MV-4-11 (cell line): ENCODE measurements at regions not wholly inside any gene's neighbourhood (a gene's known extent, or its start where the extent isn't known, plus 50 kb on each side); places are given as distances from the start of the nearest gene placed in this dataset.
"Not testable (repeated sequence)": the region's sequence is repeated elsewhere in the genome, so short reads cannot be mapped to it uniquely, and the experiment has no call there.

Experiments used
- DNase-seq: peaks from one replicate; lab custom pipeline; 2025; lab: John Stamatoyannopoulos, UW

DNA sequence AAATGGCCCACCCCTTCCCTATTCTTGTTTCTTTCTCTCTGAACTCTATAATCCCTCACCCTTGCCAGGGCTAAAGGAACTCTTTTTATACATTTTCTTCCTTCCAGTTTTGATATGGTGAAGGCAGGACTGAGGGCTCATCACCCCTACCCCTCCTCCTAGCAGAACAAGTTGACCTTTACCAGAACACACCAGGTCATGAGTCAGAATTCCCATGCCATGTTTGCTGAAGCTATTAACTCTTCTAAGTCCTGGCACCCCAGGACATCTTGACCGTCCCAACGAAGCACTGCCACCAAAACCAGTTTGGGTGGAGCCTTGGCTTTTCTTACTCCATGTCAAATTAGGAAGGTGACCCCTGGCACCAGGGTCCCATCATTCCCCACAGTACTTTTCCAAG is 57.5 kb upstream of the DYNLT3 start:
- DNase-seq = no peak

DNA sequence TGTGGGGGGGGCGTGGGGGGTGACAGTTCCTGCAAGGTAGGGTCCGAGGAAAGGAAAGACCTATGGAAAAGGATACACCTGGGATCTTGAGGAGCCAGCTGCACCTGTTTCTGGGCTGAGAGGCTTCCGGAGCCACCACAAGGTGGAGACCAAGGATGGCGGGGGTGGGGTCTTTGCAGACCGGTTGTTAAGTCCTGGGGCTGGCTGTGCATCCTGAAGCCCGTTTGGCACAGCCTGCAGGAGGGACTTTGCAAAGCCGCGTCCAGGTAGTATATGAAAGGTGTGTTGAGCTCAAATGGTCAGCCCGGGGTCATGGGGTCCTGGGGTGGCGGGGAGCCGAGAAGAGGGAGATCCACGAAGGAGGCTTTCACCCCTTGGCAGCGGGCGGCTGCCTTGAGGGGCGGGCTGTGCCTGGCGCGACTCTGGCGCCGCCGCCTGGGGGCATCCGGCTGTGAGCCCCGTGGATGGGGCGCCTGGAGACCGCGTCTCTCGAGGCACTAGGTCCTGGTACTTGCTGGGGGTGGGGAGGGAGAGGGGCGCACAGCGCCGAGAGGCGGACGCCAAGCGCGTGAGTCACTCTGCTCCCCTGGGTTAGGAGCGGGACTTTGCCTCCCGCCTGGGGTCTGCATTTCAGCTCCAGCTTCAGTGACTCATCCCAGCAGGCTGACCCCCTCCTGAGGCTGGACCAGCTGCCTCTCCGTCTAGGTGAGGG is 58.2 kb upstream of the DYNLT3 start:
- no peak for DNase-seq

DNA sequence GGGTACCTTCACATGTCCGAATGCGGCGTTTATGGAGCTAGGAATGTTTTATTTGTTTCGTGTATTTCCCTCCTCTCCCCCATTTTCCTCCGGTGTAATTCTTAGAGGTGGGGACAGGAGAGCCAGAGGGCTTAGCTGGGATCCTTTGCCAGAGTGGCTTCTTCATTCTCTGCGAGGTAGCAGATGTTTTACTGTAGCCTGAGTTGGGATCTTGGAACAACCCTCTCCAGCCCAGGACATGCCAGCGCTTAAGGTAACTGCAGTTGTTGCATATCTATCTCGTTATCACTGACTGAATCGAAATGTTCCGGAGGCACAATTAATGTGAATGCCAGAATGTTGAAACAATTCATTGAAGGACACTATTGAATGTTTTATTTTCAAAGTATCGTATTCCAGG is 59.0 kb upstream of the DYNLT3 start:
- DNase-seq = no peak

DNA sequence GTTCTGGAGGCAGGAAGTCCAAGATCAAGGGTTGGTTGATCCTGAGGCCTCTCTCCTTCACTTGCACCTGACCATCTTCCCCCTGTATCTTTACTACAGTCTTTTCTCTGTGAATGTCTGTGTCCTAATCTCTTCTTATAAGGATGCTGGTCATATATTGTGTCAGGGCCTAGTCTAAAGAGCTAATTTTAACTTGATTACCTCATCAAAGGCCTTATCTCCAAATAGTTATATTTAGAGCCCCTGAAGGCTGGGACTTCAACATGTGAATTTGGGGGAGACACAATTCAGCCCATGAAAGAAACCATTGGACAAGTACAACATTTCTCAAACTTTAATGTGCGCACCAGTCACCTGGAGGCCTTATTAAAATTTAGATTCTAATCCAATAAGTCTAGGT is 62.8 kb upstream of the DYNLT3 start:
- DNase-seq = no peak

DNA sequence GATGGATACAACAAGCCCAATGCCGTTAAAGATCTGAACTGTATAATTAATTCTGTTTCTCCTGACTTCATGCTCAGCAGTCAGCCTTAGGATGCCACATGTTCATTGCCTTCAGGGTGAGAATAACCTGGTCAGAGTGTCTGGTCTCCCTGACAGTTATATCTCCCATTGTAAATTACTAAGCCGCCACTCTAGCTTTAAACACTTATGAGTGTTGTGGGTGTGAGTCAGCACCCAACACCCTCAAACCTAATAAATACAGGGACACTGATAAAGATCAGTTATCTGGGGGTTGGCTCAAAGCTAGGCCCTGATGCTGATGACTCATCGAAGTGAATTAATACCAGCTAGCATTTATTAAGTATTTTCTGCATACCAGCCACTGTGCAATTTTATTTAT is 64.9 kb upstream of the DYNLT3 start:
- no peak for DNase-seq

DNA sequence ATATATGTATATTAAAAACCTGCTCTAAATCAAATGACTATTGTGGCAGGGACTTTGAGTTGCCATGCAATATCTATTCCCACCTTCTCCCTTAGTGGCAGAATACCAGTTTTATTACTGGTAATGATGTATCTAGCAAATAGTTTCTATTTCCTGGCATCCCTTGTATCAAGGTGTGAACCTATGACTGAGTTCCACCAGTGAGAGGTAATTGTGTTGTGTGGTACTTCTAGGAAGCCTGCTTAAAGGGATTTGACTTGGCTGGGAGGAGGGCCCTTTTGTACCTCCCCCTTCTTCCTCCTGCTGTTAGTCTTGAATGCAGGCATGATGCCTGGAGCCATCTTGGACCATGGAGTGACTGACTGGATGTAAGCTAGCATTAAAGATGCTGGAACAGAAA is 65.4 kb upstream of the DYNLT3 start:
- no peak for DNase-seq

DNA sequence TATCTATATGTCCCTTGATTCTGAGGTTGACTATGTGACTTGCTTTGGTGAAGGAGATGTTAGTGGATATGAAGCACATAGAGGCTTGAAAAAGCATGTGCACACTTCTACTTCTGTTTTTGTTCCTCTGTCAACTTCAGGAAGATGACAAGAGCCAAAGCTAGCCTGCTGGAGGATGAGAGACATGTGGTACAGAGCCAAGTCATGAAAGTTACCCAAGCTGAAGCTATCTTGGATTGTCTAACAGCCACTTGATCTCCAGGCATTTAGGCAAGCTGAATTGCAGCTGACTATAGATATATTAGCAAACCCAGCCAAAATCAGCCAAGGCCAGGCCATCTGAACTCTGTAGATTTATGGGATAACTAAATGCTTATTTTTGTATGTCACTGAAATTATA is 70.8 kb upstream of the DYNLT3 start:
- DNase-seq = no peak

DNA sequence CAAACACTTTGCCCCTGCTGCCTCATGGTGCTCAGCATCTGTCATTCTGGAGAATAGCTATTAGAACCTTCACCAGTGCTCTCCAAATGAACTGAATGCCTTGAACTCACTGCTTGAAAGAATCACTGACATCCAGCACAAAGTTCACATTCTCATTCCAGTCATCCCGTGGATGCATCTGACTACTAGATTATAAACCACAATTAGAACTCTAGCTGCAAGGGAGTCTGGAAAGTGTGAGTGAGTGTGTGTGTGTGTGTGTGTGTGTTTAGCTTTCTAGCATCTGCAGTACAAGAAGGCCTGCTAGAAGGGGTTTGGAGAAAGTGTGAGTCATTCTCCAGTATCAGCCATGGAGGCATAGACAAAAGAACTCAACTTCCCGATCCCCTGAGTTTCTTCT is 71.3 kb upstream of the DYNLT3 start:
- DNase-seq = no peak

DNA sequence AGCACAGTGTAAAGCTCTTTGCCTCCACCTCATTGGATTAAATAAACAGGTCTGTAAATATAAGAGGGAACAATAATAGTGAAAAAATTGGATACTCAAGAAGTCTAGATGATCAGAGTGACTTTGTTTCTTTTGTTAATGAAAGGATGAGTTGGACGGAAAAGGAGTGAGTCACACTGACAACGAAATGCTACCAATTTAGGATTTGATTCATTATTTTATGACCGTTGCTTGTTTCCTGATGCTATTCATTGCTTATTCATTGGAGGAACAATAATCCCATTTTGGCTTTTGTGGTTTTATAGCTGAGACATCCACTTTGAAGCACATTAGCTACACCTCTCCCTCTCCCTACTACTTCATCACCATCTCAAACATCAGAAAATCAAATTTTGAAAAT is 74.4 kb upstream of the DYNLT3 start:
- DNase-seq = no peak

DNA sequence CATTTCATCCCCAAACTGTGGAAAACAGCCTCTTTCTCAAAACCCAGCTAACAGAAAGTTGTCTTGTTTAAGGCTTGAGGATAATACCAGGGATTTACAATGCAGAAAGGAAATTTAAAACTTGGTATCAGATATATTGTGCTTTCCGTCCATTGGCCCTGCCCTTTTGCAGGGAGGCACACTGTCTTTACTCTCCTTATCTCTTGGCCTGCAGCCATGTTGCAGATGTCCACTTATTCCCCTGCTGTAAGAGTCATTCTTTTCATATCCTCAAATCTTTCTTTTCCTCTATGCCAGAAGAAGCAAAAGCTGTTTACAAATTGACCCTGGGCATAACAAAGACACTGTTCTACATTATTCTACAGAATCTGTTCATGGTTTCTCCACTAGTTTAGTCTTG is 75.6 kb upstream of the DYNLT3 start:
- DNase-seq = no peak

DNA sequence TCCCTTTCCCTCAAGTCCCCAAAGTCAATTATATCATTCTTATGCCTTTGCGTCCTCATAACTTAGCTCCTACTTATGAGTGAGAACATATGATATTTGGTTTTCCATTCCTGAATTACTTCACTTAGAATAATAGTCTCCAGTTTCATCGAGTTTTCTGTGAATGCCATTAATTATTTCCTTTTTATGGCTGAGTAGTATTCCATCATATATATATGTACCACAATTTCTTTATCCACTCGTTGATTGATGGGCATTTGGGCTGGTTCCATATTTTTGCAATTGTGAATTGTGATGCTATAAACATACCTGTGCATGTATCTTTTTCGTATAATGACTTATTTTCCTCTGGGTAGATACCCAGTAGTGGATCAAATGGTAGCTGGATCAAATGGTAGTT is 78.4 kb upstream of the DYNLT3 start:
- DNase-seq = not testable (repeated sequence)

DNA sequence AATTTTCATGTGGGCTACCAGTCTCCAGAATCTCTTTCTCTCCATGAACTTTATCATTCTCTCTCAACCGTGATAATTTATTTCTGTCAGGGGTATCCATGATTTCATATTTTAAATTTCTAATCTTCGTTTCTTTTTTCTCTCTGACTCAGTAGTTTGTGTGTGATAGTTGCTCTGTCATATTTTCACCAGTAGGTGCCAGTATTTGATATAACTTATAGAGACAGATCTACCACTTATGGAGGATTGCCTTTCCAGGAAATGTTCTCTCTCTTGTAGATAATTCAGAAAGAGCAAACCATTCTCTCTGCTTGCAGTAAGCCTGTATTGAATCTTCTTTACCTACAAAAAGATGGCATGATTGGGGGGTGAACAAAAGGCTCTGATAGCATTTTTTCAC is 79.3 kb upstream of the DYNLT3 start:
- peak; percentile 41 for DNase-seq

DNA sequence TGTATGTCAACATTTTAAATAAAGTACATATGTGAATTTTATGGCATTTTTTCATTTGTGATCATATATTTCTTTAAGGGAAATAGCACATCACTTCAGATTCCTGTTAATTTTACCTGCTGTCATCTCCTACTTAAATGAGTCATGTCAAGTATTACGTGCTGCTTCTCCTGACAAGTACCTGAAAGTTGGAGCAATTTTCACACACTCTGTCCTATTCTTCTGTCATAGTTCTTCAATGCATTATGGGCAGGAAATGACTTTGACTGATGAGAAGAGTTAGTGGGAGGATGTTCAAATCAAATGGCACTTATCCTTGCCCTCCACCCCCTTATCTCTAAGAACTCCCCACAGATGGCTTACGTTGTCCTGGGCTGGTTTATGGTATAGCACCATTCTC is 64.2 kb upstream of the SYTL5 start:
- DNase-seq = no peak

DNA sequence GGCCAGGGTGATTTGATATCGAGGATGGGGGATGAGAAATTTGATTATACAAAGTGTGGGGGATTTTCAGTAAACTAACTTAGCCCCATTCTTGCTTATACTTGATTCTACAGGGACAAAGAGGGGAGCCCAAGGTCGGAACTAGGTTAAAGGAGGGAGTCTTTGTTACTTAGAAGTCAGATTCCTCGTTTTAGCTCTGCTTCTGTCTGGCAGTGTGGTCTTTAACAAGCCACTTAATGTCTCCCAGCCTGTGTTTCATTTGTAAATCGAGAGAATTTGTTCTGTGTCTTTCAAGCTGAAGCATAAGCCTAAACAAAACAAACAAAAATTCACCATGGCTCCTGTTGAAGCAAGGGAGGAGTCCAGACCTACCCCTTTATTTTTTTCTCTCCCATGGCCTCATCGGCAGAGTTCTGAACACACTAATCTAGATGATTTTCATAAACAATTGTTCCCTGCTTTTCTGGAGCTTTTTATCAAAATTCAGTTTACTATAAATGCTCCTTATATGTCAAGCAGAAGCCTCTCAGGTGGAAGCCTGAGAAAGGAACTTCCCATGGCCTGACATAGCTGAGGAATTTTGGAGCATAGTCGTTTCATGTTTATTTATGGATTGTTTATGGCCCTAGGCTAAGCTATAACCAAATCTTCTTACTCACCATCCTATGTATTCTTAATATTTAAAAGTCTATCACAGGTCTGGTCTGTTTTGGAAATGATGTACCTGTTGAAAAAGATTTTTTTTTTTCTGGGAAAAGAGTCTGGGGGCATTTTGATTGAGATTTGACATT is 62.6 kb upstream of the SYTL5 start:
- no peak for DNase-seq

DNA sequence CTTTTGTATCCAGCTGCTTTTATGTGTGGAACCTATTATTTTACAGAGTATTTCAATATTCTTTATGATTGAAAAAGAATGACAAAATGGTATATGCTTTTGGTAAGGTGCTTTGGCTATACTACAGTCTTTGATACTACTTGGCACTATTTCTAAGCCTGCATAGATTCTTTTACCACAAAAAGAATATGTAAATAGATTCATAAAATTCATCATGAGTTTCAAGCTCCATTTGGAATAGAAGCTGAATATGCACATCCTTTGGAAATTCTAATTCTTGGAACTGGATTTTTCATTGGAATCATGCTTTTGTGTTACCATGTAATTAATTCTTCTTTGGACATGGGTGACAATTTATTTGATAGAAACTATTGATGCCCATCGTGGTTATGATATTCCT is 60.2 kb upstream of the SYTL5 start:
- DNase-seq = no peak

DNA sequence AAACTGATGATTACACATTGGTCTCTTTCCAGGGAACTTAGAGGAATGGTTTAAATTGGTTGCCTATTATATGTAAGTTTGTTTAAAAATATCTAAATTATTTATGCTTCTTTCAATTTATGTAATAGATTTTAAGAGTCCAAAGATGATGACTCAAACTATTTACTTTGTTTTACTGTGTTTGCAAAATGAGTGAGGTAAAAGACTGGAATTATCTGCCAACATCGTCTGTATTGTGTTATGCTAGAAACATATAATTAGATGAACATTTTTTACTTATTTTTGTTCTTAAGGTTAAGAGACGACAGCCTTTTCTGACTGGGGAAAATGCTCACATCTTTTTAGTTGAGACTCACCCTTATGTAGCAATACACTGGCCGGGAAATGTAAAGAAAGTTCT is 51.1 kb upstream of the SYTL5 start:
- no peak for DNase-seq

DNA sequence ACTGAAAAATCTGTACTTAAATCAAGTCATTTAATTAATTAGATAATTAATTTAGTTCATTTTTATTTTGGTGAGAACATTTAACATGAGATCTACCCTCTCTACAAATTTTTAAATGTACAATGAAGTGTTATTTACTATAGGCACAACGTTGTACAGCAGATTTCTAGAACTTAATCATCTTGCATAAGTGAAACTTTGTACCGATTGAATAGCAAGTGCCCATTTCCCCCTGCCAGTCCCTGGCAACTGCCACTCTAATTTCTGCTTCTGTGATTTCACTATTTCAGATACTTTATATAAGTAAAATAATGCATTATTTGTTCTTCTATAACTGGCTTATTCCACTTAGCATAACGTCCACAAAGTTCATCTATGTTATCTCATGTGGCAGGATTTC is 50.1 kb upstream of the SYTL5 start:
- DNase-seq = no peak
